ENCODE measurements at regions not wholly inside any gene's neighbourhood (a gene's known extent, or its start where the extent isn't known, plus 50 kb on each side); places are given as distances from the start of the nearest gene placed in this dataset.

DNA sequence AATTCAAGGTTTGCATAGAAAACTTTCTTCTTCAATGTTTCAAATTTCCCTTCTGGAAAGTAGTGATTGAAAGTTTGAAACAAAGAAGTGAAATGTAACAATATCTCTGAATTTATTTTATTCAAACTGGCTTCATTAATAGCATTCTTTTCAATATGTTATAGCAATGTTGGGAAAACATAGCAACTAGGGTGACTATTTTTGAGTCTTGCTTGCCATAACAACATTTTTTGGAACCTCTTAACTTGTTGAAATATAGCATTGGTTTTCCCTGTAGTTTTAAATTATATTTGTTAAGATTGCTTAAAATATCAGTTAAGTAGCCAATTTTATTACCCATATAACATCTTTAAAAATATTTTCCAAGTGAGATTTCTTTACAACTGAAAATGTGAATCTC, 141.7 kb upstream of the OSR1 start:
- H3K4me1 Mint-ChIP-seq = no peaks in the 10 kb centered on the region
- peaks cover 3% of the 10 kb centered on the region for H3K9me3 Mint-ChIP-seq
- no peaks in the 10 kb centered on the region for H3K36me3 Mint-ChIP-seq
- no peak for DNase-seq
- H3K4me3 Mint-ChIP-seq = no peak overlapping the region
- H3K27ac Mint-ChIP-seq = no peak overlapping the region
- POLR2A ChIA-PET = no interaction called here
- H3K27me3 Mint-ChIP-seq = peaks cover 13% of the 10 kb centered on the region
- no peak for ATAC-seq (ENCODE audit: low read depth)

GRCh38 chr2:19496646-19497045, 138.2 kb upstream of the OSR1 start:
- H3K4me3 Mint-ChIP-seq = no peak overlapping the region
- H3K27me3 Mint-ChIP-seq = peaks cover 28% of the 10 kb centered on the region
- H3K36me3 Mint-ChIP-seq = no peaks in the 10 kb centered on the region
- H3K27ac Mint-ChIP-seq = no peak overlapping the region
- no peaks in the 10 kb centered on the region for H3K4me1 Mint-ChIP-seq
- H3K9me3 Mint-ChIP-seq = no peaks in the 10 kb centered on the region
- DNase-seq (no peak), ATAC-seq (ENCODE audit: low read depth) (no peak)
- POLR2A ChIA-PET = no interaction called here

DNA sequence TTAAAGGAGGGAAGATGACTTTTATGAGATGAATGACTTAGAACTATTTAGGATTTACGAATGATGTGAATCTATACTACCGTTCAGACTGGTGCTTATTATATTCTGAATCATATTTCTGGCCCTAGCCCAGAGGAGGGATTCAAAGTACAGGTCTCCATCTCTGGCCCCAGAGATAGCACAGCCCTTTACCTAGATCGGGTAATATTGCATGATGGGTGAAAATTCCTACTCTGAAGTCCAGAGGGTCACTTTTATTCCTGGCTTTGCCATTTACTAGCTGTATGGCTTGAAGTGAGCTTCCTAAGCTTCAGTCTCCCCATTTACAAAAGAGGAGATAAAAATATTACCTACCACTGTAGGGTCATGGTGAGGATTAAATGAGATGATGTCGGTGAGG, 135.8 kb upstream of the OSR1 start:
- ATAC-seq (ENCODE audit: low read depth) = no peak
- POLR2A ChIA-PET = no interaction called here

DNA sequence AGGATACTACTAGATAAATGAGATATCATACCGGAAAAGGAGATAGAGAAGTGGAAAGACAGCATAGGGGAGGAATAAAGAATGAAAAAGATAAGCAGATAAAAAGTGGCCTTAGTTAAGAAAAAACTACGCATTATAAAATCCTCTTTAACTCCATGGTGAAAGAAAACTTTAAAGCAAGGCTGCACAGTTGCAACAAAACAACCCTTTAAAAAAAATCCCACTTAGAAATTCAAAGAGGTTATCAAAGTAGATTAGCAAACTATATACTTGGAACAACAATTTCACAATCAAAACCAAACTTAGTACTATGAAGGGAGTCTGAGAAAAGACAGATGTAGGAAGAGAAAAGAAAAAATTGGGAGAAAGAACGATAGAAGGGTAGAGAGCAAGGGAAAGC, 133.4 kb upstream of the OSR1 start:
- Mint-ChIP-seq H3K36me3 (no peaks in the 10 kb centered on the region), H3K4me3 (no peak overlapping the region), H3K4me1 (peaks cover 3% of the 10 kb centered on the region), H3K27ac (no peak overlapping the region), H3K9me3 (peaks cover 4% of the 10 kb centered on the region), H3K27me3 (peaks cover 16% of the 10 kb centered on the region)
- POLR2A ChIA-PET = no interaction called here
- DNase-seq = no peak
- no peak for ATAC-seq (ENCODE audit: low read depth)

More for the DNA sequence above, 135.8 kb upstream of the OSR1 start:
- H3K27me3 Mint-ChIP-seq = peaks cover 21% of the 10 kb centered on the region
- H3K4me1 Mint-ChIP-seq = no peaks in the 10 kb centered on the region
- DNase-seq = no peak
- no peak overlapping the region for H3K4me3 Mint-ChIP-seq
- H3K27ac Mint-ChIP-seq = no peak overlapping the region
- H3K9me3 Mint-ChIP-seq = peaks cover 2% of the 10 kb centered on the region
- H3K36me3 Mint-ChIP-seq = no peaks in the 10 kb centered on the region

GRCh38 chr2:19490846-19491435, 132.5 kb upstream of the OSR1 start:
- H3K9me3 Mint-ChIP-seq = peaks cover 5% of the 10 kb centered on the region
- ATAC-seq (ENCODE audit: low read depth) (no peak), DNase-seq (no peak)
- no peaks in the 10 kb centered on the region for H3K36me3 Mint-ChIP-seq
- H3K27me3 Mint-ChIP-seq = peaks cover 16% of the 10 kb centered on the region
- no peak overlapping the region for H3K27ac Mint-ChIP-seq
- POLR2A ChIA-PET = no interaction called here
- H3K4me1 Mint-ChIP-seq = peaks cover 3% of the 10 kb centered on the region
- no peak overlapping the region for H3K4me3 Mint-ChIP-seq

GRCh38 chr2:19488009-19488691, 129.7 kb upstream of the OSR1 start:
- DNase-seq (no peak), ATAC-seq (ENCODE audit: low read depth) (no peak)
- POLR2A ChIA-PET = no interaction called here
- H3K36me3 Mint-ChIP-seq = no peaks in the 10 kb centered on the region
- H3K27ac Mint-ChIP-seq = no peak overlapping the region
- H3K4me1 Mint-ChIP-seq = peaks cover 3% of the 10 kb centered on the region
- H3K4me3 Mint-ChIP-seq = no peak overlapping the region
- H3K9me3 Mint-ChIP-seq = peaks cover 5% of the 10 kb centered on the region
- H3K27me3 Mint-ChIP-seq = peaks cover 14% of the 10 kb centered on the region

GRCh38 chr2:19484736-19485135, 126.3 kb upstream of the OSR1 start:
- no peak for ATAC-seq (ENCODE audit: low read depth)
- H3K9me3 Mint-ChIP-seq = peaks cover 5% of the 10 kb centered on the region
- H3K27me3 Mint-ChIP-seq = peaks cover 9% of the 10 kb centered on the region
- H3K27ac Mint-ChIP-seq = no peak overlapping the region
- H3K4me3 Mint-ChIP-seq = no peak overlapping the region
- H3K4me1 Mint-ChIP-seq = peaks cover 3% of the 10 kb centered on the region
- H3K36me3 Mint-ChIP-seq = no peaks in the 10 kb centered on the region
- no peak for DNase-seq
- POLR2A ChIA-PET = no interaction called here

GRCh38 chr2:19480673-19481072, 122.2 kb upstream of the OSR1 start:
- H3K9me3 Mint-ChIP-seq = no peaks in the 10 kb centered on the region
- no peak overlapping the region for H3K4me3 Mint-ChIP-seq
- no peak for ATAC-seq (ENCODE audit: low read depth)
- no peak overlapping the region for H3K27ac Mint-ChIP-seq
- H3K4me1 Mint-ChIP-seq = no peaks in the 10 kb centered on the region
- POLR2A ChIA-PET = no interaction called here
- peaks cover 18% of the 10 kb centered on the region for H3K27me3 Mint-ChIP-seq
- no peak for DNase-seq
- no peaks in the 10 kb centered on the region for H3K36me3 Mint-ChIP-seq

- H3K4me1 Mint-ChIP-seq = no peaks in the 10 kb centered on the region
- DNase-seq = no peak
- peaks cover 24% of the 10 kb centered on the region for H3K27me3 Mint-ChIP-seq
- POLR2A ChIA-PET = no interaction called here
- ATAC-seq (ENCODE audit: low read depth) = no peak
- no peak overlapping the region for H3K27ac Mint-ChIP-seq
- no peaks in the 10 kb centered on the region for H3K9me3 Mint-ChIP-seq
- H3K36me3 Mint-ChIP-seq = no peaks in the 10 kb centered on the region
- no peak overlapping the region for H3K4me3 Mint-ChIP-seq
Measured at GRCh38 chr2:19479666-19480065, 121.2 kb upstream of the OSR1 start.

DNA sequence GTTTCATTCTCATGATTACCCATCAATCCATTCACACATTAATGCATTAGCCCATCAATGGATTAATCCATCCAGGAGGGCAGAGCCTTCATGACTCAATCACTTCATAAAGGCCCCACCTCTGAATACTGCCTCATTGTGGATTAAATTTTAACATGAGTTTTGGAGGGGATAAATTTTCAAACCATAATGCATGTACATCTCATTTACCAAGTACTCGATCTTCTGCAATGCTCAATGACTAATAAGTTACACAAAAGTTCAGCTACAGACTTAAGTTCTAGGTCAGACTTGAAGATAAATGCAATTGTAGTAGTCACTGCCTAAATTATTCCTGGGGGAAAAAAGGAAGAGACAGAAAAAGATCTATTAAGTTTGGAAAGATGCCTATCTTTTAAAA, 120.0 kb upstream of the OSR1 start:
- POLR2A ChIA-PET = no interaction called here
- Mint-ChIP-seq H3K4me1 (peaks cover 11% of the 10 kb centered on the region), H3K27me3 (peaks cover 24% of the 10 kb centered on the region), H3K27ac (no peak overlapping the region), H3K4me3 (no peak overlapping the region), H3K36me3 (no peaks in the 10 kb centered on the region), H3K9me3 (no peaks in the 10 kb centered on the region)
- ATAC-seq (ENCODE audit: low read depth) = no peak
- DNase-seq = no peak

- Mint-ChIP-seq H3K27me3 (peaks cover 37% of the 10 kb centered on the region), H3K9me3 (no peaks in the 10 kb centered on the region), H3K27ac (no peak overlapping the region), H3K36me3 (no peaks in the 10 kb centered on the region), H3K4me3 (no peak overlapping the region), H3K4me1 (peaks cover 11% of the 10 kb centered on the region)
- POLR2A ChIA-PET = no interaction called here
- DNase-seq (no peak), ATAC-seq (ENCODE audit: low read depth) (no peak)
Measured at GRCh38 chr2:19476327-19476726, 117.9 kb upstream of the OSR1 start.

- POLR2A ChIA-PET = no interaction called here
- H3K9me3 Mint-ChIP-seq = no peaks in the 10 kb centered on the region
- DNase-seq (peak; percentile 40), ATAC-seq (ENCODE audit: low read depth) (peak; percentile 89)
- peak overlapping the region; percentile 68 for H3K4me3 Mint-ChIP-seq
- peak overlapping the region; percentile 14 for H3K27ac Mint-ChIP-seq
- peaks cover 38% of the 10 kb centered on the region for H3K27me3 Mint-ChIP-seq
- peaks cover 11% of the 10 kb centered on the region for H3K4me1 Mint-ChIP-seq
- H3K36me3 Mint-ChIP-seq = no peaks in the 10 kb centered on the region
Measured at GRCh38 chr2:19474128-19474527, 115.7 kb upstream of the OSR1 start.

- DNase-seq = no peak
- H3K27ac Mint-ChIP-seq = no peak overlapping the region
- peaks cover 38% of the 10 kb centered on the region for H3K27me3 Mint-ChIP-seq
- peaks cover 1% of the 10 kb centered on the region for H3K9me3 Mint-ChIP-seq
- no peak overlapping the region for H3K4me3 Mint-ChIP-seq
- POLR2A ChIA-PET = no interaction called here
- H3K36me3 Mint-ChIP-seq = no peaks in the 10 kb centered on the region
- ATAC-seq (ENCODE audit: low read depth) = no peak
- H3K4me1 Mint-ChIP-seq = peaks cover 11% of the 10 kb centered on the region
Measured at GRCh38 chr2:19473350-19473749, 114.9 kb upstream of the OSR1 start.

DNA sequence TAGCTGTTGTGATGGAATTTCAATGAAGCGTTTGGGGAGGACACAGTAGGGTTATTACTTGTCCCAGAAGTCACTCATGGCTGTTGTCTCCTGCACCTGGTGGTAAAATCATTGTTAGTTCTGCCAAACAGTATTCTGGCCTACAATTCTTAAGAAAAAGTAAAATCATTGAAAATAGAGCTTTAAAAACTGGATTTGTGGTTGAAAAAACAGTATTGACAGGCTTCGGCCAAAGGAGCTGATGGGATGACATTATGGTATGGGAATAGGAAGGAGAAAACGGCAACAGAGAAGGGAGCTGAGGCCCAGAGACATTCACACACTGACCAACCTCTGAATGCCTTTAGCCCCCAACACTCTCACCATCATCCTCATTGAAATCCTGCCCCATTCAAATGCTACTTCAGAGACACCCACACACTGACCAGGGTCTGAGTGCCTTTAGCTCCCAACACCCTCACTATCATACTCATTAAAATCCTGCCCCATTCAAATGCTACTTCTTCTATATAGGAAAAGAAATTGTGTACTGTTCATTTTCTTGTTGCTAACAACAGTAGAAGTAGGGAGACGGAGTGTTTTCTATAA, 114.1 kb upstream of the OSR1 start:
- H3K4me3 Mint-ChIP-seq = no peak overlapping the region
- H3K4me1 Mint-ChIP-seq = peaks cover 11% of the 10 kb centered on the region
- H3K27ac Mint-ChIP-seq = no peak overlapping the region
- POLR2A ChIA-PET = no interaction called here
- peaks cover 1% of the 10 kb centered on the region for H3K9me3 Mint-ChIP-seq
- ATAC-seq (ENCODE audit: low read depth) (no peak), DNase-seq (no peak)
- peaks cover 38% of the 10 kb centered on the region for H3K27me3 Mint-ChIP-seq
- H3K36me3 Mint-ChIP-seq = no peaks in the 10 kb centered on the region
